Fibroblast of lung (primary cell): ENCODE measurements at regions not wholly inside any gene's neighbourhood (a gene's known extent, or its start where the extent isn't known, plus 50 kb on each side); places are given as distances from the start of the nearest gene placed in this dataset.

Source experiments
- DNase-seq, 2 donors: peaks; one replicate each; pipeline versions ENCODE4 v3.0.0 to v3.0.0-alpha.2; 2010; ENCODE audit warnings: low read depth in 2 of 2
- H2AFZ ChIP-seq: 2 replicates; pipeline ENCODE4 v1.5.1; 2012; ENCODE audit warnings: low read length, control low read depth, inconsistent platforms
- H3K27ac ChIP-seq: 2 replicates; pipeline ENCODE4 v1.5.1; 2011; ENCODE audit warnings: low read length, control low read depth; ENCODE audit not compliant: insufficient read depth
- H3K27me3 ChIP-seq: 2 replicates; pipeline ENCODE4 v1.5.1; 2011; ENCODE audit warnings: mild to moderate bottlenecking, low read length; ENCODE audit not compliant: control insufficient read depth, insufficient read depth
- H3K36me3 ChIP-seq: 2 replicates; pipeline ENCODE4 v1.5.1; 2011; ENCODE audit warnings: low read length; ENCODE audit not compliant: control insufficient read depth, insufficient read depth
- H3K4me1 ChIP-seq: 2 replicates; pipeline ENCODE4 v1.5.1; 2011; ENCODE audit warnings: low read length; ENCODE audit not compliant: control insufficient read depth, insufficient read depth; ENCODE audit errors: extremely low read depth
- H3K4me2 ChIP-seq: 2 replicates; pipeline ENCODE4 v1.5.1; 2011; ENCODE audit warnings: low read length, control low read depth; ENCODE audit not compliant: insufficient read depth; ENCODE audit errors: extremely low read depth
- H3K4me3 ChIP-seq, 4 experiments: fragments of 200-600 bp in 1 of 4; sonication (generic) in 1 of 4; replicated peaks in 1 of 4; 2 replicates each; pipeline ENCODE4 v1.5.1; 2011 to 2016; ENCODE audit warnings: low read length in 4 of 4, low read depth in 3 of 4, mild to moderate bottlenecking in 3 of 4, control low read depth in 2 of 4, inconsistent platforms in 1 of 4, mixed read lengths in 1 of 4; ENCODE audit not compliant: insufficient read depth in 1 of 4; ENCODE audit errors: control extremely low read depth in 1 of 4
- H3K79me2 ChIP-seq: 2 replicates; pipeline ENCODE4 v1.5.1; 2012; ENCODE audit warnings: mild to moderate bottlenecking, low read length, inconsistent platforms; ENCODE audit not compliant: control insufficient read depth, insufficient read depth
- H3K9ac ChIP-seq: 2 replicates; pipeline ENCODE4 v1.5.1; 2011; ENCODE audit warnings: mild to moderate bottlenecking, low read length, control low read depth; ENCODE audit not compliant: insufficient read depth
- H3K9me3 ChIP-seq: 2 replicates; pipeline ENCODE4 v1.5.1; 2012; ENCODE audit warnings: low read depth, low read length; ENCODE audit not compliant: control insufficient read depth, insufficient read depth
- H4K20me1 ChIP-seq: 2 replicates; pipeline ENCODE4 v1.5.1; 2011; ENCODE audit warnings: low read length; ENCODE audit not compliant: control insufficient read depth, insufficient read depth; ENCODE audit errors: extremely low read depth
- CTCF ChIP-seq, 2 donors: IDR thresholded peaks in 1 of 2; conservative IDR thresholded peaks in 1 of 2; 1 replicate in 1 of 2; 2 replicates in 1 of 2; pipeline ENCODE4 v1.5.1; 2011 to 2012; ENCODE audit warnings: low read length in 2 of 2, control low read depth in 1 of 2, inconsistent platforms in 1 of 2, low read depth in 1 of 2, mild to moderate bottlenecking in 1 of 2
- EZH2 ChIP-seq: IDR thresholded peaks from 2 replicates; pipeline ENCODE4 v1.5.1; 2012; ENCODE audit warnings: low read length, control low read depth, mild to moderate bottlenecking; ENCODE audit errors: missing control alignments

DNA sequence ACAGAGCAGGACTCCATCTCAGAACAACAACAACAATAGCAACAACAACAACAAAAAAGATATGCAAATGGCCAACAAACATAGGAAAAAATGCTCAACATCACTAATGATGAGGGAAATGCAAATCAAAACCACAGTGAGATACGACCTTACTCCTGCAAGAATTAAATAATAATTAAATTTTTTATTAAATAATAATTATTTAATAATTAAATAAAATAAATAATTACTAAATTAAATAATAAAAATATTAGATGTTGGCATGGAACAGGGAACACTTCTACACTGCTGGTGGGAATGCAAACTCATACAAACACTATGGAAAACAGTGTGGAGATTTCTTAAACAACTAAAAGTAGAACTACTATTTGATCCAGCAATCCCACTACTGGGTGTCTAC is 1022.3 kb upstream of the B3GALT2 start:
- no peaks in the 10 kb centered on the region for H3K9me3 ChIP-seq
- H3K36me3 ChIP-seq = no peaks in the 10 kb centered on the region
- H4K20me1 ChIP-seq = no peaks in the 10 kb centered on the region
- no peaks in the 10 kb centered on the region for H3K79me2 ChIP-seq
- no peaks in the 10 kb centered on the region for H3K4me1 ChIP-seq
- TF ChIP-seq CTCF (conservative IDR thresholded peaks at IDR 0.05 in 1 of 2, IDR thresholded peaks at IDR 0.05 in 1 of 2; ENCODE audit: low read depth in 1 of 2, low read length in 2 of 2) = no peak
- TF ChIP-seq EZH2 = no peak
- no peaks in the 10 kb centered on the region for H3K27me3 ChIP-seq
- H3K4me2 ChIP-seq = no peak overlapping the region
- DNase-seq = no peak
- no peak overlapping the region for H3K9ac ChIP-seq
- no peak overlapping the region for H3K27ac ChIP-seq
- H2AFZ ChIP-seq = no peak overlapping the region
- H3K4me3 ChIP-seq = no peak overlapping the region

DNA sequence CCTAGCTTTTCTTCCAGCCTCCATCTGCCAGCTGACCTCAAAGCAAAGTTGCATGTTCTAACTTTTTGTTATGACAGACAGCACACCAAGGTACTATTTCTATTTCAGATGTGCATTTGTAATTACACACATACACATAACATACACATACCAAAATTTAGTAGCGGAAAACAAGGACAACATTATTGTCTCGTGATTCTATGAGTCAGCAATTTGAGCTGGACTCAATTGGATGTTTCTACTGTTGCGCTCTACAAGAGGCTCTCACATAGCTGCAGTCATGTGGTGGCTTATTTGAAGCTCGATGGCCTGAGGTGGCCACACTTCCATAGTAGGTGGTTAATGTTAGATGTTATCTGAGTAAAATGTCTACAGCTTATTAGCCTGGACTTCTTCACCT is 1010.1 kb upstream of the B3GALT2 start:
- Histone ChIP-seq H3K79me2 (no peaks in the 10 kb centered on the region), H4K20me1 (no peaks in the 10 kb centered on the region), H3K27me3 (no peaks in the 10 kb centered on the region), H2AFZ (no peak overlapping the region), H3K4me2 (no peak overlapping the region), H3K27ac (no peak overlapping the region), H3K9me3 (no peaks in the 10 kb centered on the region), H3K9ac (no peak overlapping the region), H3K4me1 (no peaks in the 10 kb centered on the region), H3K36me3 (no peaks in the 10 kb centered on the region), H3K4me3 (no peak overlapping the region)
- DNase-seq = no peak
- TF ChIP-seq CTCF (conservative IDR thresholded peaks at IDR 0.05 in 1 of 2, IDR thresholded peaks at IDR 0.05 in 1 of 2; ENCODE audit: low read depth in 1 of 2, low read length in 2 of 2) (no peak), EZH2 (no peak)

GRCh38 chr1:194194724-194195123 is 1008.3 kb upstream of the B3GALT2 start:
- Histone ChIP-seq H3K27me3 (no peaks in the 10 kb centered on the region), H3K9me3 (no peaks in the 10 kb centered on the region), H3K36me3 (no peaks in the 10 kb centered on the region), H3K4me3 (no peak overlapping the region), H3K27ac (no peak overlapping the region), H3K79me2 (no peaks in the 10 kb centered on the region), H3K4me2 (no peak overlapping the region), H2AFZ (no peak overlapping the region), H4K20me1 (no peaks in the 10 kb centered on the region), H3K9ac (no peak overlapping the region), H3K4me1 (no peaks in the 10 kb centered on the region)
- TF ChIP-seq EZH2 = no peak
- no peak for TF ChIP-seq CTCF (conservative IDR thresholded peaks at IDR 0.05 in 1 of 2, IDR thresholded peaks at IDR 0.05 in 1 of 2; ENCODE audit: low read depth in 1 of 2, low read length in 2 of 2)
- DNase-seq = peak in 1 of 2 donors; percentile 65
